Activated naive CD8-positive, alpha-beta T cell treated with anti-CD3 and anti-CD28 coated beads, Interleukin-2, amount 50 U/mL, for 16 hours (primary cell): ENCODE measurements at regions not wholly inside any gene's neighbourhood (a gene's known extent, or its start where the extent isn't known, plus 50 kb on each side); places are given as distances from the start of the nearest gene placed in this dataset.

Experiments
- DNase-seq: peaks from one replicate; pipeline ENCODE4 v3.0.0-alpha.2; 2020; ENCODE audit warnings: low read depth, low spot score

GRCh38 chr3:178437236-178437635 lies 99.0 kb upstream of the KCNMB2 start:
- DNase-seq = no peak

- DNase-seq = no peak
Observed at GRCh38 chr3:178439504-178439903, 96.7 kb upstream of the KCNMB2 start.

GRCh38 chr3:178440043-178440442 lies 96.2 kb upstream of the KCNMB2 start:
- DNase-seq = no peak

- DNase-seq = no peak
Observed at GRCh38 chr3:178443634-178444033, 92.6 kb upstream of the KCNMB2 start.

GRCh38 chr3:178445139-178445538 lies 91.1 kb upstream of the KCNMB2 start:
- no peak for DNase-seq

- no peak for DNase-seq
Observed at GRCh38 chr3:178446059-178446458, 90.2 kb upstream of the KCNMB2 start.

GRCh38 chr3:178450476-178450875 lies 85.8 kb upstream of the KCNMB2 start:
- no peak for DNase-seq

- DNase-seq = no peak
Observed at GRCh38 chr3:178451799-178452198, 84.4 kb upstream of the KCNMB2 start.

GRCh38 chr3:178454726-178455125 lies 81.5 kb upstream of the KCNMB2 start:
- no peak for DNase-seq

- no peak for DNase-seq
Observed at GRCh38 chr3:178455226-178455625, 81.0 kb upstream of the KCNMB2 start.

GRCh38 chr3:178455946-178456345 lies 80.3 kb upstream of the KCNMB2 start:
- no peak for DNase-seq

GRCh38 chr3:178456621-178457285 lies 79.5 kb upstream of the KCNMB2 start:
- DNase-seq = no peak

- DNase-seq = no peak
Observed at GRCh38 chr3:178457511-178457910, 78.7 kb upstream of the KCNMB2 start.

- DNase-seq = no peak
Observed at GRCh38 chr3:178458313-178459037, 77.8 kb upstream of the KCNMB2 start.

GRCh38 chr3:178459038-178459410 lies 77.2 kb upstream of the KCNMB2 start:
- no peak for DNase-seq

GRCh38 chr3:178465260-178466180 lies 70.7 kb upstream of the KCNMB2 start:
- DNase-seq = no peak

- no peak for DNase-seq
Observed at GRCh38 chr3:178472941-178473340, 63.3 kb upstream of the KCNMB2 start.

- no peak for DNase-seq
Observed at GRCh38 chr3:178474526-178474925, 61.7 kb upstream of the KCNMB2 start.

- no peak for DNase-seq
Observed at GRCh38 chr3:178475062-178475461, 61.2 kb upstream of the KCNMB2 start.

GRCh38 chr3:178476886-178477285 lies 59.4 kb upstream of the KCNMB2 start:
- no peak for DNase-seq

GRCh38 chr3:178479446-178479845 lies 56.8 kb upstream of the KCNMB2 start:
- no peak for DNase-seq

GRCh38 chr3:178479860-178480259 lies 56.4 kb upstream of the KCNMB2 start:
- DNase-seq = no peak
